NCI-H1436 treated with DMSO at 0.1 percent for 48 hours (cell line): ENCODE measurements at regions not wholly inside any gene's neighbourhood (a gene's known extent, or its start where the extent isn't known, plus 50 kb on each side); places are given as distances from the start of the nearest gene placed in this dataset.

Source experiments
- DNase-seq: peaks from one replicate; lab custom pipeline; 2025; lab: John Stamatoyannopoulos, UW

DNA sequence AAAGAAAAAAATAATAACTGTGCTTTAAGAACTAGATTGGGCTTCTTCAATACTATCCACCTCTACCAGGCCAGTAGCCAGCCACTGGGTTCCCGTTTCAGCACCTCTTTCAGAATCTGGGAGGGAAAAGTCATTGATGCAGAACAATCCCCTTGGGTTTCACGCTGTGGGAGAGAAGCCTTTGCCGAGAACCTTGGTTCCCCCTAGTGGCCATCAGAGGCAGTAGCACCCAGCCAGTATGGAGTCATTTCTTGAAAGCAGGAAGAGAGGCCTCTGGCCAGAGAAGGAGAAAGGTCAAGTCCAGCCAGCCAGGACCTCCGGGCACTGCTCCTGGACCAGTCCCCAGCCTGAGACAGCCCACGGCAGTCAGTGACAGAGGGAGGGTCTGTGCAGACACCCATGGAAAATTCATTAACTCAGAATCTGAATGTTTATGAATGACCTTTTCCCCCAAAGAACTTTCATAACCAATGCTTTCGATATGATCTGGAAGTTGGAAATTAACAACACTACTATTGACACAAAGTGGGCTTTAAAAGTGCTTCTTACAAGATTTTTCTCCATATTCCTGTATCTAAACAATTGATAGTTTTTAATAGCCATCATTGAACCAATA, 51.2 kb upstream of the CDH5 start:
- DNase-seq: peak; percentile 43

DNA sequence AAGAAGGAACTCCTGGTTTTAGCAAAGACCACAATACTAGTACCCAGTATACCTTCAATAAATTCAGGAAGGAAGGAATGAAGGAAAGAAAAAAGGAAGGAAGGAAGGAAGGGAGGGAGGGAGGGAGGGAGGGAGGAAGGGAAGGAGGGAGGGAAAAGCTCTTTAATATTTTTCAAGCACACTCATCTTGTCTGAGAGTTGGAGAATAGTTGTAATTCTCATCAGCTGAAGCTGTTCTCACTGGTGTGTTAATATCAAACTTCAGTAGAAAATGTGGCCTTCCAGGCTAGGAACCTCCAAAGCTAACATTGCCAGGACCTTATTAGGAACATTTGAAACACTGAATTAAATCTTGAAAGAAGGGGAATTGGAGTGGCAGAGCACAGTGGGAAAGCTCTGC, 55.2 kb upstream of the CDH5 start:
- DNase-seq: no peak

DNA sequence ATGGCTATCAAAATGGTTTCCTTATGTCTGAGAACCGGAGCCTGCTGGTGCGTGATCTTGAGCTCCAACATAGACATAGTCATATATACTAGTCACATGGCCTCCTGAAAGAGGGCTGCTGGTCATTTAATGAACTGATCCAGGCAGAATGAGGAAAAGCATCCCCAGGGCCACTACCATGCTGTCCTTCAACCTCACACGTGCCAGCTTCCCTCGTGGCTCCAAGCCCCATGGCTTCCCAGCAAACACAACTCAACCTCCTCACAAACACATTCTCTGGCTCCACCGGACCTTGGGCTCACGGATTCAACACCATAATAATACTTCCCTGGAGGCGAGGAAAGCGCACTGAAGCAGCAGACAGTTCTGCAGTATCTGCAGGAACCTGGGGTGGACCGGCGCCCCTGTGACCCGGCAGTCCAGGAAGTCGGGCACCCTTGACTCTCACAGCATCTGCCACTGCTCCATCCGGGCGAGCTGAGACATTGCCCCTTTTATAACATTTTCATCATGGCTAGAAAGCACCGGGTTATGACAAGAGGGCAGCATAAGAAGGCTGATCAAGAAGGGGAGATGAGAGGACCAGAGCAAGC, 57.2 kb upstream of the CDH5 start:
- DNase-seq: no peak

DNA sequence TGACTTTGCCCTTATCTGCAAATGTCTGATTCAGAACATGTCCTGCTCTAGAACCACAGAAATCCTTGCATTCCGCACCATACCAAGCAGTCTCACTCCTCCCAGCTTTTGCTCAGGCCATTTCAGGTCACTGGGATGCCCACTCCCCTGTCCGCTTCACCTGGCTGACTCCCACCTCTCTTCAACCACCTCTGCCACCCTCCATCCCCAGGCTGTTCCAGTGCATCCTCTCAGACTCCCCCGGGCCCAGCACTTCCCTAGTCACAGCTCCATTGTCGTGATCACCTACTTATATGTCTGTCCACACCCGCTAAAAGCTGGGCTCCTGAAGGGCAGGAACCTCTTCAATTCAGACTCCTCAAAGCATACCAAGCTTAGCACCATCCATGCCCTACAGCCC, 58.4 kb upstream of the CDH5 start:
- no peak for DNase-seq

DNA sequence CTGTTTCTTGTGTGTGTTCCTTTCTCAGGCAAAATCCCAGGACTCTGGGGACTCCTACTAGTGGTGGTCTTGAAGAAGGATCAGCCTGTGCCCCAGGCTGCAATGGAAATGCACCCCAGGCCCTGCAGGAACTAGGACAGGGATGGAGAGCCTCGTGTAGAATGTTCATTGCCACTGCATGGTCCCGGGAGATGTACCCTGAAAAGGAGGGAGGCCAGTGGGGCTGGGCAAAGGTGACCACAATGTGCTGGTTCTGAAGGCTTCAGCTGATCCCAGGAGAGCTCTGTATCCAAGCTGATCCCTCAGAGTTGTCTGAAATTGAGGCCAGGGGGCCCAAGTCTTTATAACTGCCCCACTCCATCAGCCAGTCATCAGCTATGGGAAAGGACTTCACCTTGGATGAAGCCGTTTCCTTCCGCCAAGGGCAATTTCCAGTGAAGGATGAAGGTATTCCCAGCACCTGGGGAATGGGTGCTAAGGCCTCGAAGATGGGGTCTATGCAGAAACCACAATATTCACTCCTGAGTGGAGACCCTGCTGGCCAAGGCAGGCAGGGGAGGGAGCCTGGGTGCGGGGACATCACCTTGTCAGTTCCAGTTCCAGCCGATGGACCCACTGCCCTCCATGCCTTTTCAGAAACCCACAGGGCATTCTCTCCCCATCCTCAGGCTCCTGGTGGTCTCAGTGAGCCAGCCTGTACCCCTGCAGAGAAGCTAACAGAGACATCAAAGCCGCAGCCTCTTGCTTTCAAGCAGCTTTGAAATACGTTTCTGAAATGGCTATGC, 59.9 kb upstream of the CDH5 start:
- no peak for DNase-seq

DNA sequence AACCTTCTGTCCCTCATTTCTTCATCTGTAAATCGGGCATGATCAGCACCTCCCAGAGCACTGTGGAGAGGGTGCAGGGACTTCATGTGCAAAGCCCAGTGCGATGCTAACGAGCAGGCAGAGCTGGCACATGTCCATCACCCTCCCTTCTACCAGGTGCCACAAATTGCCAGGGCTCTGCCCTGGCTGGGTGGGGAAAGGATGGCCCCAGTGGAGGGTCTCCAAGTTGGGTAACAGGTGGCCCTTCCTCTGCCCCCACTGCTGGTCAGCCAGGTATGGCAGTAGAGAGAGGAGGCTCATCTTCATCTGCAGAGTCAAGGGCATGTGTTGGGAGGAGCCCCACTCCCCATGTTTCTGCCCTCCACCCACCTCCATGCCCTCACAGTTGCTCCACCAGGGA, 61.5 kb upstream of the CDH5 start:
- no peak for DNase-seq

DNA sequence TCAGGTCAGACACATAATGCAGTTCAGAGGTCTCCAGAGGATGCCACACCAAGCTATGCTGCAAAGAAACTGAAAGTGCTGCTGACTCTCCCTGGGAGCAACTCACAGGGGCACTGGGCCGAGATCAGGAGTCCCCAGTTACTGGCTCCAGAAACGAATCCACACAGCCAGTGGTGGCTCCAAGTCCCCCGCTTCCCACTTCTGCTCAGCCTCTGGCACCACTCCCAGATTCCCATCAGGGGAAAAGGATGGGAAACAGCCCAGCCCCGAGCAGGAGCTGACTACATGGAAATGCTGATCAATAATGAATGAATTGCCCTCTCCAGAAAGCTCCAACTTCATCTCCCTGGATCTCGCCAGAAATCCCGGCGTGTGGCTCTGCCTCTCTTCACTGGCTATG, 62.3 kb upstream of the CDH5 start:
- DNase-seq: no peak

DNA sequence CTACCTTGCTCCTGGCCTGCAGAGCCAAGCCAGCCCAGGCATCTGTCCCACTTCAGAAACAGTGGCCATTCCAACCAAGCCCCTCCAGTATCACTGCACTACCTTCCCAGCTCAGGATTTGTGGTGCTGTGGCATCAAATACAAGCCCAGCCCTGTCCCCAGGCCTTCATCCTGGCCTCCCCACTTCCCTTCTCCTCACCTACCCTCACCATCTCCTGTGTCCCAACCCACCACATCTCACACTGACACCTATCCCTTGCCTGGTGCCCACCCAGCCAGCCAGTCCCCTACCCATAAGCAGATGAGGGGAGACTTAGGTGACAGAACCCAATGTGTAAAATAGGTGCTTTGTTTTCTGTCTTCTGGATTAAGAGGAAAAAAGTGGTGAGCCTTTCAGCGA, 66.0 kb upstream of the CDH5 start:
- DNase-seq: no peak

DNA sequence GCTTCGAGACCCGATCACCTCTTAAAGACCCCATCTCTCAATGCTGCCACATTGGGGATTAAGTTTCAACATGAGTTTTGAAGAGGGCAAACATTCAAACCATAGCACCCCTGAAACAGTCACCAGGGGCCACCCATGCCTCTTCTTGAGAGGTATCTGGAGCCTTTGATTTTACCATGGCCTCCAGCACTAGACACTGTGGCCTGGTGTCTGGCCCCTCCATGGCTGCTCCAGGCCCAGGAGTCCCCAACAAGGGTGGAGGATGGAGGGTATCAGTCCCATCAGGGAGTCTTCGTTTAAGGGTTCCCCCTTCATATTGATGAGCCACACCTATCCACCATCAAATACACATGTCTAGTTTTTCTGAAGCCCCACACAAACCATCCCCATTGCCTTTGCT, 66.5 kb upstream of the CDH5 start:
- no peak for DNase-seq

DNA sequence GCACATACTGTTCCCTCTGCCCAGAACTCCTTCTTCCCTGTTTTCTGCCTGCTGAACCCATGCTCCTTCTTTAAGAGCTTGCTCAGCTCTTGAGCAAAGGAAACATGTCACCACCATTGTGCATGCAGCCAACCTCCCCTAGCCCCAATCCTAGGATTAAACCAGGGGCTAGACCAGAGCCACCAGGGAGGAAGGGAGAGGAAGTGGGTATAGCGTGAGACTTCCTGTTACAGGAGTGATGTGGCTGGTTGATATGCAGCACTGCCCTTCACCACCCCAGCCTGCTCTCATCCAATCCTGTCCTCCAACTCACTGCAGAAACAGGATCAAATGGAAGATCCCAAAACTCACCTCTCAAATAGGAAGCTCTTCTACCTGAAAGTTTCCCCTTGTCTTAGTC, 67.1 kb upstream of the CDH5 start:
- no peak for DNase-seq

DNA sequence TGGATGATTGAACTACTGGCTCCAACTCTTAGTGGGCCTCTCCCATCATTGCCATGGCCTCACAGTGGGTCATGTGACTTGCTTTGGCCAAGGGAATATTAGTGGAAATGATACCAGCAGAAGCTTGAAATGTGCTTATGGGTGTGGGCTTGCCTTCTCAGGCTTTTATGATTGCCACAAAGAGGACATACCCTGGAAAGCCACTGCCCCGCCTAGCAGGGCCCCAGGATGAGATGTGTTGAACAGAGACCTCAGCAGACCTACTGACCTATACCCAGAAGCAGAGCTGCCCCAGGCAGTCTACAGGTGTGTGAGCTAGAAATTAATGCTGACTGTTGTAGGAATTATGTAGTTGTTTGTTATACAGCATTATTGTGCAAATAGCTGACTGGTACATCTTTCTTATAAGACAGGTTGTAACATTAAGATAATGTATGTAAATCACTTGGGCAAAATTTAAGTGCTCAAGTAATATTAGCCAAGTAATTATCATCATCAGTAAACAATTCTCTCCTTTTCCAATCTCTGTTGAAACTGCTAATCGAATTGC, 67.8 kb upstream of the CDH5 start:
- no peak for DNase-seq

DNA sequence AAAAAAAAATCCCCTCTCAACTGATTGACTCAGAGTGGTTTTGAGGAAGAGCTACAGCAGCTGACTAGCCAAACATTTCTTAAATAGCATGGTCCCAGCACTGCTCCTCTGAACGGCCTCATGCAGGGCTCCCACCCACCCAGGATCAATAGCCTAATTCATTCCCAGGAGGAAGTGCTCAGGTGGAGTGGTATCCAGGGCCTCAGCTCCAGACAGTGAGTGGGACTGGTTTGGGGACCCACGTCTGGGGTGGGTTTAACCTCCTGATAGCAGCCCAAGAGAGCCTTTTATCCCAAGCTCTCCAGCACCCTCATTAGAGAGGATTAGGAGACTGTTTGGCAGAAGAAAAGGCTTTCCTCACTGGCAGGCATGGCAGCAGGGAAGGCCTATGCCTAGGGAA, 68.5 kb upstream of the CDH5 start:
- DNase-seq: no peak

DNA sequence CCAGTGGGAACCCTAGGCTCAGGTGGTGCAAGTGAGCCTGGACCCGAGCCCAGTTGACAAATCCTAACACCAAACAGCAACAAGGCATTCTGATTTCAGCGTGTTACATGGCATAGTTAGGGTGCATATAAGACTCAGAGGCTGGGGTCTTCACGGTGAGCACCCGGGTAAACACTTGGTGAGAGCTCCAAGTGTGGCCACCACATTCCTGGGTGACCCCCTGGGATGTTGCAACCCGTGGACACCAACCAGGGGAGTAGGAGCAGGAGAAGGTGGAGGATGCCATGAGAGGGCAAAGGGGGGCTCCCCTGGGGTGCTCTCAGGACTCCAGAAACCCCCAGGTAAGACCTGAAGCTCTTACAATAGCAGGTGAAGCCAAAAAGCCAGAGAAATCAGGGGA, 69.9 kb upstream of the CDH5 start:
- DNase-seq: no peak

DNA sequence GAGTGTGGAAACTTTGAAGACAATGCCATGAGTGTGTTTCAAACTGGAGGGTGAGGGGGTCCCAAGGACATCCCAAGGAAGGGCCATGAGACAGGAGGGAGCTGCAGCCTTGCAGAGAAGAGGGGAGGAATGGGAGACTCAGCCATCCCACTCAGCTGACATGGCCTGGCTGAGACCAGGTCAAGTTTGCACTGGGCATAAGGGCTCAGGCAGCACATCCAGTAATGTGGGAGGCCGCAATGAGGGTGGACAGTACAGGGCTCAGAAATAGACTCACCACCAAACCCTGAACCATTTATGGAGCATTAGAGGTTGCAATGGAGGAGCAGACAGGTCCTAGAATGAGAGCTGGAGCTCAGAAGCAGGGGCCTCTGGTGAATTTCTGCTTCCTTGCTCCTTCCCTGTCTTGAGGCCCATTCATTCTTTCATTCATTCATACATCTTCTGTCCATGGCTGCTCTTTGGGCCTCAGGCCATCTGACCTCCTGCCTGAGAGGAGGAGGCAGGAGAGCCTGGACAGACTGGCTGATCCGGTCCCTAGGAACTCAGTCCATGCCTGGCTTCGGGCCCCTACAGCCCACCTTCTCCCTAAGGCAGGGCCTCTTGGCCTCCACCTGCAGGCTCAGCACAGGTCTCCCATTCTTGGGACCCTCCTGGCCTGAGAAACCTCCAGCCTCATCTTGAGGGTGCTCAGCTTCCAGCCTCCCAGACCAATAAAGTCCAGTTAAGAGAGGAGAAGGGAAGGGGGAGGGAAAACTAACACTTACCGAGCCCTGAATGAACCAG, 70.5 kb upstream of the CDH5 start:
- DNase-seq: no peak

DNA sequence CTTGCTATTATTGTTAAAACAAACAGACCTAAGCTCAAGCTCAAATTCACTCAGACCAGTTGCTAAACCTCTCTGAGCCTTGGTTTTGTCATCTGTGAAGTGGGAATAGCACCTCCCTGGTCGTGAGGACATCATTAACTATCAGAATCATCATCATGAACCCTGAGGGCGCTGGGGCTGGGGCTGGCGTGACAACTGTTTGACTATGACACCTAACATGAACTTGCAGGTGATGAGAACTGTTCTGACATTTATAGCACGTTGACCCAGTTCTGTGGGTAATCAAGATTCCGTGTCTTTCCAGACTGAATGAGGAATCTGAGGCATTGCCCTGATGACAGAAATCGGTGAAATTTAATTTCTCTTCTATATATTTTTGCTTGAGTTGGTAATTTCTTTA, 71.3 kb upstream of the CDH5 start:
- no peak for DNase-seq

DNA sequence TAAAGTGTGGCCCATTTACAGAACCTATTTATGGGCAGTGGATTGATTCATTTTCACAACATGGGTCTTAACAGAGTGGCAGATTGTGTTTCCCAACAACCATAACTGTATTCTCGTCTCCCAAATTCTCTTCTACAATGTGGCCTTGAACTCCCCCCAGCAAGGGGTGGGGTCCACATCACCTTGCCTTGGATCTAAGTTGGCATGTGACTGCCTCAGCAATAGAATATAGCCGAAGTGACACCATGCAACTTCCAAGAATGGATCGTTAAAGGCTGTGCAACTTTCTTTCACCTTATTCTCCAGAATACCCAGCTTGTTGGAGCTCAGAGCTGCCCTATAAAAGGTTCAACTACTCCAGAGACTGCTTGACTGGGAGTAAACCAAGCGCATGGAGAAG, 72.0 kb upstream of the CDH5 start:
- DNase-seq: no peak

DNA sequence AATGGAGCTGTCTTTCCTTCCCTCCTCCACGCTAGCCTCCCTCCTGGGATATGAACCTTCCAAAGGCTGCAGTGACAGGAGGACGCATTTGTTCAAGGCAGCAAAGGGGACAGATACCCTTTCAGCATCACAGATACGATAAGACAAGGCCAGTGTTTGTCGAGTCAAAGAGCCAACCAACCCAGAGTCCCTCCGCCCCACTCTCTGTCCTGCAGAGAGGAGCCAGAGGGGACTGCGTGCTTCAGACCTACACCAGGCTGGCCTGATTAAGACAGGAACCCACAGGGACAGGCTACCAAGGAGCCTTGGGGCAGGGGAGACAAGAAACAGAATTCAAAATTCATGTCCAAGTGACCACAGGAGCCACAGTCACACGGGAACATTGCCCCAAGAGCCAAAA, 72.6 kb upstream of the CDH5 start:
- DNase-seq: no peak

DNA sequence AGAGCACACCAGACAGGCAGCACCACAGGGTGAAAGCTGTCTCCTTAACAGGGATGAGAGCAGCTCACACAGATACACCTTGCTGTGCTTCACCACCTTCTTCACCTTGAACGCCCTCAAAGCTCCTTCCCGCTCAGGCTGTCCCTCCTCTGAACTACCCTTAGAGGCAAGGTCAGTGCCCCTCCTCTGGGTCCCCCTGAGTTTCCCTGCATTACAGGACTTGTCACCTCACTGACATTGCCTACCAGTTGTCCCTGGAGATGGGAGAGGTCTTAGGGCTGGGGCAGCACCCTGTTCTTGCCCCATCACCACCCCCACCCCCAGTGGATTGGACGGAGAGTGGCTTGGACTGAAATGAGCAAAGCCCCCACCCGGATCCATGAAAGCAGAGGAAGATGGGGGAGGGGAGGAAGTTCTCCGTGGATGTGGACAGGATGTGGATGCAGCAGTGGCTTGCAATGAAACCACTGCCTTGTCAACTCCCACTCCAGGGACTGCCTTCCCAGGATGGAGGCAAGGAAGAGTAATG, 73.2 kb upstream of the CDH5 start:
- no peak for DNase-seq

DNA sequence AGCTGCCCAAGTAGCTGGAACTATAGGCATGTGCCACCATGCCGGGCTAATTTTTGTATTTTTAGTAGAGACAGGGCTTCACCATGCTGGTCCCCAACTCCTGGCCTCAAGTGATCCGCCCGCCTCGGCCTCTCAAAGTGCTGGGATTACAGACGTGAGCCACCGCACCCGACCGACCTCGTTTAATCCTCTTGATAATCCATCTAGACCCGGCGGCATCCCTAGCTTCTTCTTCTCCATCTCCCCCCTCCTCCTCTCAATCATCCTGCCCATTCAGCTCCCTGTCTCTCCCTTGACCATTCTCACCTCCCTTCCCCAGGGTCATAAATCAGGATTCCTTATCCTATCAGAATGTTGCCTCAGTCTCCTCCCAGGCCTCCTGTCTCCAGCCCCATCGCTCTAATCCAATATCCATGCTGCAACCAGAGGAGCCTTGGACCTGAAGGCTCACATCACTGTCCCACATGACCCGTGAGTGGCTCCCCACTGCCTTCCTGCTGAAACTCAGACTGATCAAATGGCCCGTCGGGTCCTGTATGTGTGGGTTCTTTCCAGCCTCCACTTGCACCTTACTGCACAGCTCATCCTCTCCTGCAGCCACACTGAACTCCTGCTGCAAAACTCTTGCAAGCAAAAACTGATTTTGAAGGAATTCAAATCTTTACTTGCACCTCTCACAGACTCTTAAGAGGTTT, 74.1 kb upstream of the CDH5 start:
- no peak for DNase-seq

DNA sequence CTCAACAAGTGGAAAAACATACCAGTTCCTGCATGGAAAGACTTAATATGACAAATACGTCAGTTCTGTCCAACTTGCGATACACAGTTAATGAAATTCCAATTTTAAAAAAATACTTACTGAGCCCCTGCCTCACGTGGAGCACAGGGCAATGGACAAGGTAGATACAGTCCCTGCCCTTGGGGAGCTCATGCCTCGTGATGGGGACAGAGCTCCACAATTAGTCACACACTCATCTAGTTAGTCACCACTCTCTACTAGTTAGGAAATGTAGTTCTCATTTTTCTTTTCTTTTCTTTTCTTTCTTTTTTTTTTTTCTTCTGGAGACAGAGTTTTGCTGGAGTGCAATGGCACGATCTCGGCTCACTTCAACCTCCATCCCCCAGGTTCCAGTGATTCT, 74.7 kb upstream of the CDH5 start:
- no peak for DNase-seq

DNA sequence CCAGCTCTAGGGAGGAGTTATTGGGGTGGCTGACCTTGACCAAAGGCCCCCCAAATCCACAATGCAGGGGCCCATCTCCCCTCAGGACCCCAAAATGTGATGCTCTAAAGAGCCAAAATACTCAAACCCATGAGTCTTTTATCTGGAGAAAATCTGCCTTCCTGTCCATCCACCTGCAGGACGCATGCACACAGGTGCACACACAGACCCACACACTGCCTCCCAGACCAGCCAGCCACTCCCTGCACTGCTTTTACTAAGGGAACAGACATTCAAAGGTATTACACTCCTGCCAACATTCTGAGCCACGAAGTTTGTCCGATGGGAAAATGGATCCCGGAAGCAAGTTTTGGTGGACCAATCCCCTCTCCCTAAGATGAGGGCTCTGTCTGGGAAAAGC, 76.1 kb upstream of the CDH5 start:
- DNase-seq: no peak

DNA sequence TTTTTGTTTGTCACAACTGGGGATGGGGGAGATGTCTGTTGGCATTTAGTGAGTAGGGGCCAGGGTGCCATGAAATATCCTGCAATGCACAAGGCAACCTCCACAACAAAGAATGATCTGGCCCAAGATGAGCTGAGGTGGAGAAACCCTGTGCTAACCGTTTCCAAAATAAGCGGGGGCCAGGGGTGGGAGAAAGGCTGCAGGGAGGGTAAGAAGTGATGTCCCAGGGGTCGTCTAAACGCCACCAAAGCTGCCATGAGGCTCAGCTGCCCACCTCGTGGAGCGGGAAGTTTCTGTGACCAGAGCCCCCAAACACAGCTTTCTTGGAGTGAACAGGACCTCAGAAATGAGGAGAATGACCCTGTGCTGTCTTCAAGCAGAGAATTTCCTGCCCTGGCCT, 76.5 kb upstream of the CDH5 start:
- DNase-seq: no peak
